ENCODE measurements at regions not wholly inside any gene's neighbourhood (a gene's known extent, or its start where the extent isn't known, plus 50 kb on each side); places are given as distances from the start of the nearest gene placed in this dataset.
"Not testable (repeated sequence)": the region's sequence is repeated elsewhere in the genome, so short reads cannot be mapped to it uniquely, and the experiment has no call there.

DNA sequence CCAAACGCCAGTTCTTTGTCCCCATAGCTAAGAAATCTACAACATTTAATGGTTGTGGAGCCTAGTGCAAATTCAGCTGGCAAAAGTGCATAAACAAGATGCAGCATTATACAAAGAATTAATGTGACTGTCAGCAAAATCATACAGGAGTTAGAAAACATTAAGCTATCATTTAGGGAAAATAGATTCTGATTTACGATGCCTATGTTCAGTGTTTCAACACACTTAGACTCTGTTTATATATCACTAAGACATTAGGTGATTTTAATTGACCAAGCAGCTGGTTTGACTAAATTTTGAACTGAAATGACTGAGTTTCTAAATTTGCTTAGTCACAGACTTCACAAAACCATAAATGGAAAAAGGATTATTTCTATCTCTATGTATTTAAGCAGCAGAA lies 1076.8 kb downstream of the TBL1XR1 start:
- H3K4me1 Mint-ChIP-seq (ENCODE audit: insufficient read depth, unreplicated experiment): no peaks in the 10 kb centered on the region
- H3K4me3 Mint-ChIP-seq (ENCODE audit: unreplicated experiment): no peak overlapping the region
- H3K27me3 Mint-ChIP-seq (ENCODE audit: insufficient read depth, unreplicated experiment): no peaks in the 10 kb centered on the region
- DNase-seq (ENCODE audit: unreplicated experiment): no peak
- no TSS peak for BruUV-seq (replicated peaks)
- H3K27ac Mint-ChIP-seq (ENCODE audit: low read depth, unreplicated experiment): no peak overlapping the region
- ChIA-PET CTCF (interaction anchor here (0.6 kb wide), 1 partner anchor 796 kb away, joined by 4 read pairs; no protein-coding TSS in a partner anchor), POLR2A (interaction anchor here (0.6 kb wide), 1 partner anchor 72 kb away, joined by 3 read pairs; no protein-coding TSS in a partner anchor)
- TF ChIP-seq, protein P1, sequence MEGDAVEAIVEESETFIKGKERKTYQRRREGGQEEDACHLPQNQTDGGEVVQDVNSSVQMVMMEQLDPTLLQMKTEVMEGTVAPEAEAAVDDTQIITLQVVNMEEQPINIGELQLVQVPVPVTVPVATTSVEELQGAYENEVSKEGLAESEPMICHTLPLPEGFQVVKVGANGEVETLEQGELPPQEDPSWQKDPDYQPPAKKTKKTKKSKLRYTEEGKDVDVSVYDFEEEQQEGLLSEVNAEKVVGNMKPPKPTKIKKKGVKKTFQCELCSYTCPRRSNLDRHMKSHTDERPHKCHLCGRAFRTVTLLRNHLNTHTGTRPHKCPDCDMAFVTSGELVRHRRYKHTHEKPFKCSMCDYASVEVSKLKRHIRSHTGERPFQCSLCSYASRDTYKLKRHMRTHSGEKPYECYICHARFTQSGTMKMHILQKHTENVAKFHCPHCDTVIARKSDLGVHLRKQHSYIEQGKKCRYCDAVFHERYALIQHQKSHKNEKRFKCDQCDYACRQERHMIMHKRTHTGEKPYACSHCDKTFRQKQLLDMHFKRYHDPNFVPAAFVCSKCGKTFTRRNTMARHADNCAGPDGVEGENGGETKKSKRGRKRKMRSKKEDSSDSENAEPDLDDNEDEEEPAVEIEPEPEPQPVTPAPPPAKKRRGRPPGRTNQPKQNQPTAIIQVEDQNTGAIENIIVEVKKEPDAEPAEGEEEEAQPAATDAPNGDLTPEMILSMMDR (IDR thresholded peaks at IDR 0.05; ENCODE audit: unreplicated experiment): no peak
- H3K9me3 Mint-ChIP-seq (ENCODE audit: unreplicated experiment): peaks cover 7% of the 10 kb centered on the region
- no peaks in the 10 kb centered on the region for H3K36me3 Mint-ChIP-seq (ENCODE audit: insufficient read depth, unreplicated experiment)
- intact Hi-C loops (cut with micrococcal nuclease): no loop called here

GRCh38 chr3:176119826-176120225 lies 1077.5 kb downstream of the TBL1XR1 start:
- ChIA-PET POLR2A (interaction anchor here (0.6 kb wide), 1 partner anchor 72 kb away, joined by 3 read pairs; no protein-coding TSS in a partner anchor), CTCF (interaction anchor here (1.4 to 1.5 kb wide), 2 partner anchors 8 to 10 kb away, joined by 3 read pairs; no protein-coding TSS in a partner anchor)
- H3K27me3 Mint-ChIP-seq (ENCODE audit: insufficient read depth, unreplicated experiment): no peaks in the 10 kb centered on the region
- no peak overlapping the region for H3K27ac Mint-ChIP-seq (ENCODE audit: low read depth, unreplicated experiment)
- no peaks in the 10 kb centered on the region for H3K36me3 Mint-ChIP-seq (ENCODE audit: insufficient read depth, unreplicated experiment)
- no peaks in the 10 kb centered on the region for H3K4me1 Mint-ChIP-seq (ENCODE audit: insufficient read depth, unreplicated experiment)
- no TSS peak for BruUV-seq (replicated peaks)
- TF ChIP-seq, protein P1 (IDR thresholded peaks at IDR 0.05; ENCODE audit: unreplicated experiment): no peak
- peaks cover 5% of the 10 kb centered on the region for H3K9me3 Mint-ChIP-seq (ENCODE audit: unreplicated experiment)
- H3K4me3 Mint-ChIP-seq (ENCODE audit: unreplicated experiment): no peak overlapping the region
- intact Hi-C loops (cut with micrococcal nuclease): no loop called here
- no peak for DNase-seq (ENCODE audit: unreplicated experiment)

DNA sequence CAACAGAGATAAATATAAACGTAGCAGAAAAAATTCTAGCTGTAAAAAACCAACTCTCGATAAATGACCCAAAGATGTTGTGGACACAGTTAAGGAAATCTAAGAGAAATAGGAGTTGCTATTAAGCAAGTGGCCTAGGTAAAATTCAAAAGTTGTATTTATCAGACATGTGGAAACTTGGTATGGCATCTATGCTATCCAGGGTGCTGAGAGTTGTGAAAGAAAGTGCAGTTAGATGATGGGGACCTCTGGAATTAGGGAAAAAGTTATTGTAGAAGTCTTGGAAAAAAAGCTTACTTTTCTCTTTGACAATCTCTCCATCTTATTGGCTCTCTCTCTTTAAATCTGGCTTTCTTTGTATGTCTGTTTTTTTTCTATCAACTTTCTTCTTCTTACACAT lies 1090.9 kb downstream of the TBL1XR1 start:
- intact Hi-C loops (cut with micrococcal nuclease): no loop called here
- no TSS peak for BruUV-seq (replicated peaks)
- TF ChIP-seq, protein P1 (IDR thresholded peaks at IDR 0.05; ENCODE audit: unreplicated experiment): no peak
- ChIA-PET CTCF (no interaction called here), POLR2A (no interaction called here)
- DNase-seq (ENCODE audit: unreplicated experiment): no peak
- H3K27ac Mint-ChIP-seq (ENCODE audit: low read depth, unreplicated experiment): no peak overlapping the region
- no peaks in the 10 kb centered on the region for H3K27me3 Mint-ChIP-seq (ENCODE audit: insufficient read depth, unreplicated experiment)
- peaks cover 16% of the 10 kb centered on the region for H3K36me3 Mint-ChIP-seq (ENCODE audit: insufficient read depth, unreplicated experiment)
- H3K4me1 Mint-ChIP-seq (ENCODE audit: insufficient read depth, unreplicated experiment): no peaks in the 10 kb centered on the region
- H3K9me3 Mint-ChIP-seq (ENCODE audit: unreplicated experiment): peaks cover 7% of the 10 kb centered on the region
- H3K4me3 Mint-ChIP-seq (ENCODE audit: unreplicated experiment): no peak overlapping the region

GRCh38 chr3:176097027-176097426 lies 1100.3 kb downstream of the TBL1XR1 start:
- TF ChIP-seq, protein P1 (IDR thresholded peaks at IDR 0.05; ENCODE audit: unreplicated experiment): no peak
- intact Hi-C loops (cut with micrococcal nuclease): no loop called here
- Mint-ChIP-seq H3K4me1 (ENCODE audit: insufficient read depth, unreplicated experiment) (no peaks in the 10 kb centered on the region), H3K27ac (ENCODE audit: low read depth, unreplicated experiment) (no peak overlapping the region), H3K36me3 (ENCODE audit: insufficient read depth, unreplicated experiment) (no peaks in the 10 kb centered on the region), H3K9me3 (ENCODE audit: unreplicated experiment) (peaks cover 4% of the 10 kb centered on the region), H3K27me3 (ENCODE audit: insufficient read depth, unreplicated experiment) (no peaks in the 10 kb centered on the region), H3K4me3 (ENCODE audit: unreplicated experiment) (no peak overlapping the region)
- no TSS peak for BruUV-seq (replicated peaks)
- no peak for DNase-seq (ENCODE audit: unreplicated experiment)
- ChIA-PET CTCF (no interaction called here), POLR2A (no interaction called here)

DNA sequence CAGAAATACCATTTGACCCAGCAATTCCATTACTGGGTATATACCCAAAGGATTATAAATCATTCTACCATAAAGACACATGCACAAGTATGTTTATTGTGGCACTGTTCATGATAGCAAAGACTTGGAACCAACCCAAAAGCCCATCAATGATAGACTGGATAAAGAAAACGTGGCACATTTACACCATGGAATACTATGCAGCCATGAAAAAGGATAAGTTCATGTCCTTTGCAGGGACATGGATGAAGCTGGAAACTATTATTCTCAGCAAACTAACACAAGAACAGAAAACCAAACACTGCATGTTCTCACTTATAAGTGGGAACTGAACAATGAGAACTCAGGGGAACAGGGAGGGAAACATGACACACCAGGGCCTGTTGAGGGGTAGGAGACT lies 1103.4 kb downstream of the TBL1XR1 start:
- H3K27me3 Mint-ChIP-seq (ENCODE audit: insufficient read depth, unreplicated experiment); H3K4me3 Mint-ChIP-seq (ENCODE audit: unreplicated experiment); H3K4me1 Mint-ChIP-seq (ENCODE audit: insufficient read depth, unreplicated experiment); DNase-seq (ENCODE audit: unreplicated experiment); CTCF ChIA-PET; H3K36me3 Mint-ChIP-seq (ENCODE audit: insufficient read depth, unreplicated experiment); BruUV-seq (replicated peaks); H3K27ac Mint-ChIP-seq (ENCODE audit: low read depth, unreplicated experiment); H3K9me3 Mint-ChIP-seq (ENCODE audit: unreplicated experiment); intact Hi-C loops (cut with micrococcal nuclease); POLR2A ChIA-PET: not testable (repeated sequence)

All from MCF 10A (cell line).